NCI-H748 (cell line): ENCODE measurements at regions not wholly inside any gene's neighbourhood (a gene's known extent, or its start where the extent isn't known, plus 50 kb on each side); places are given as distances from the start of the nearest gene placed in this dataset.
"Not testable (repeated sequence)": the region's sequence is repeated elsewhere in the genome, so short reads cannot be mapped to it uniquely, and the experiment has no call there.

Source experiments
- DNase-seq: peaks from one replicate; lab custom pipeline; 2025; ENCODE audit not compliant: unreplicated experiment; lab: John Stamatoyannopoulos, UW

DNA sequence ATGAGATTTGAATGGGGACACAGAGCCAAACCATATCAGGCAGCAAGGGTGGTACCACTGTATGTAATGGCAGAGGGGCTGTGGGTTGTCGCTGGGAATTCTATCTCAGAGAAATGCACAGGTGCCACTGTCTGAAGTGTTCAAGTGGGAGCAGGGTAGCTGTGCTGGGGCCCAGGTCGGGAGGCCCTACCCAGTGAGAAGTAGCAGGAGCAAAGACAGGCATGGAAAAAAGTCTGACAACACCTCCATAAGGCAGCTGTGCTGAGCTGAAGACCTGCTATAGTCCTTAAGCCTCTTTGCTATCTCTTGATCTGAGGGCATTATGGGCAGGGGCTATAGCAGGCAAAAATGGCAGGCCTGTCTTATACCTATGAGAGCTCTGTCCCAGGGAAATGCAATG, 638.3 kb upstream of the TPTE start:
- DNase-seq, result not testable (repeated sequence)

DNA sequence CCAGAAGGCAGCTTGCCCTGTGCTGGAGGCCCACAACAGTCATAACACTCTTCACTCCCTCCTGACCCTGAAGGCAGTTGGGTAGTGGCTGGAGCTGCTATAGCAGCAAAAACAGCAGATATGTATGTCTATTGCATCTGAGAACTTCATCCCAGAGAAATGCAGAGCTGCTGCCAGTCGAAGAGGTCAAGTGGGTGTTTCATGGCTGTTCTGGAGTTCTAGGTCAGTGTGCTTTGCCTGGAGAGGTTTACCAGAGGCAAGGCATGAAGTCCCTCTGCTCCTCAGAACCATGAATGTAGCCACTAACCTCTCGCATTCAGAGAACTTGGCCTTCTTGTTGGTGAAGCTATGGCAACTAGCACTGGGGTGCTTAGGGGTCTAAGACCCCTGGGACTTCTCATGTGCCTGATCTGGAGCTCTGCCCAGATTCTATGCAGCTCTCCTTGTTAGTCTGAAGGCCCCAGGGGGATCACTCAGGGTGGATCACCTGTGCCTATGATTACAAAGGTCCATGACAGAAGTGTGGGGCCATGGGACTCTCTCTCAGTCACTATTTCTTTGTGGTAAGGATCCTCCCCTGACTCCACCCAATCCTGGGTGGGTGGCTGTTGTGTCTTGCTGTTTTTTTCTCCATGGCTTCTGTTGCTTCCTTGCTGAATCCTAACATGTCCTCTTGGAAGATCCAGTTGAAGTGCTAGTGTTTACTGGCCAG, 637.7 kb upstream of the TPTE start:
- DNase-seq, result not testable (repeated sequence)

DNA sequence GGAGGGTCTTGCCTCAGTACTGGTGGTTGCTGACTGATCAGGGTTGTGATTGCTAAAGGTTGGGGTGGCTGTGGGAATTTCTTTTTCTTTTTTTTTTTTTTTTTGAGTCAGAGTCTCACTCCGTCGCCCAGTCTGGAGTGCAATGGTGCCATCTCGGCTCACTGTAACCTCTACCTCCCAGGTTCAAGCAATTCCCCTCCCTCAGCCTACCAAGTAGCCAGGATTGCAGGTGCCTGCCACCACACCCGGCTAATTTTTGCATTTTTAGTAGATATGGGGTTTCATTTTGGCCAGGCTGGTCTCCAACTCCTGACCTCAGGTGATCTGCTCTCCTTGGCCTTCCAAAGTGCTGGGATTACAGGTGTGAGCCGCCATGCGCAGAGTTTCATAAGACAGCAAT, 632.9 kb upstream of the TPTE start:
- DNase-seq, result not testable (repeated sequence)

DNA sequence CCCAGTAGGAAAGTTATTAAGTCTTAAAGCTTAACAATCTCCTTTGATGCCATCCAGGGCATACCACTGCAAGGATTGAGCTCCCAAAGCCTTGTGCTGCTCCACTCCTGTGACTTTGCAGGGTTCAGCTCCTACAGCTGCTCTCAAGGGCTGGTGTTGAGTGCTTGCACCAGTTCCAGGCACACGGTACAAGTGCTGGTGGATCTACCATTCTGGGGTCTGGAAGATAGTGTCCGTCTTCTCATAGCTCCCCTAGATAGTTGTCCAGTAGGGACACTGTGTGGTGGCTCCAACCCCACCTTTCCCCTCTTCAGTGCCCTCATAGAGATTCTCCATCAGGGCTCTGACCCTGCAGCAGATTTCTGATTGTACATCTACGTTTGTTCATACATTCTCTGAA, 617.8 kb upstream of the TPTE start:
- not testable (repeated sequence) for DNase-seq

DNA sequence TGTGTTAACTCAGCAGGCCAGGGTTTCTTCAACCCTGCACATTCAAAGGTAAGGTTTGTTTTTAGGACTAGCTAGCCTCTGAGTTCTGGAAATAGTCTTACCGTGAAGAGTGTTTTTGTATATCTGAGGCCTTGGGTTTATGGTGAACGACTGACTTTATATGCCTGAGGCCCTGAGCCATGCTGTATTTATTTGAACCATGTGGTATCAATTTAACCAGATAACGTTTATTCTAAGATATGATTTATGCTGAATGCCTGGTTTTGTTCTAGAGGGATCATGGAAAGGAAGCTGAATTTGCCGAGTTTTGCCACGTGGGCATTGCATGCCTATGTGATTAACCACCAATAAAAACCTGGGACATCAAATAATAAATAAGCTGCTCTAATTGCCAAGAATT, 607.2 kb upstream of the TPTE start:
- not testable (repeated sequence) for DNase-seq

DNA sequence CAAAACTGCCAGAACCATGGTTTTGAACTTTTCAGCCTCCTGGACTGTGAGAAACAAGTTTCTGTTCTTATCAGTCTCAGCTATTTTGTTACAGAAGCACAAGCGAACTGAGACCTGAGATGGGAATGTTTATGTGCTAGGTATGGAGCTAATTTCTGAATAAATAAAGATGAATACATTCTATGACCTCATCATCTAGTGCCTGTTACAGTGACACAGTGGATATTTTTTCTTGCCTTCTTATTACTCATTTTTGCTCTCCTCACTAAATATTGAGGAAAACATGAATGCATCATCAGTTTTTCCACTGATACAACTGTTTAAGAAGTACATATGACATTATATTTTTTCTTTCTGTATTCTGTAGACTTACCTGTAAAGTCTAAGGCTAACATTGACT, 601.9 kb upstream of the TPTE start:
- not testable (repeated sequence) for DNase-seq

DNA sequence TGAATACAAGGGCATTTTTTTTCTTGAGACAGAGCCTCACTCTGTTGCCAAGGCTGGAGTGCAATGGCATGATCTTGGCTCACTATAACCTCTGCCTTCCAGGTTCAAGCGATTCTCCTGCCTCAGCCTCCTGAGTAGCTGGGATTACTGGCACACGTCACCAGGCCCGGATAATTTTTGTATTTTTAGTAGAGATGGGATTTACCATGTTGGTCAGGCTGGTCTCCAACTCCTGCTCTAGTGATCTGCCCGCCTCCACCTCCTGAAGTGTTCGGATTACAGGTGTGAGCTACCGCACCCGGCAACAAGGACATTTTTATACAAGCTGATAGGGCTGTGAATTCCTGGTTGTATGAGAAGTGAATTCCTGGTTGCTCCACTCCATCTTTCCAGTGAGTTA, 577.7 kb upstream of the TPTE start:
- not testable (repeated sequence) for DNase-seq

DNA sequence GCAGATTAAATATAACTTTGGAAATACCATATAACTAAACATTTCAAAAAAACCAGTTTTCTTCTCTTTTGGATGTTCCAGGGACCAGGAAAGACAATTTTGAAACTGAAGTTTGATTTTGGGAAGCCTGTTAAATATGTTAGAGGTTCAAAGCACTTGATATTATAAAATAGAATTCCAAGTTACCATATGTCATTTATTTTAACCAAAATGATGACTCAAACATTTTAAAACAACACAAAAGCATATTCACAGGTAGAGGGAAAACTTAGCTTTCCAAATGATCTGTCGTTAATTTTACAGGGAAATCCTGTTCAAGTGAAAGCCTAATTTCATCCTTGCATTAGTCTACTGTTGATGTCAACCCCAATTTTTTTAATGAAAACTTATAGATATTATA, 575.3 kb upstream of the TPTE start:
- DNase-seq, result not testable (repeated sequence)

DNA sequence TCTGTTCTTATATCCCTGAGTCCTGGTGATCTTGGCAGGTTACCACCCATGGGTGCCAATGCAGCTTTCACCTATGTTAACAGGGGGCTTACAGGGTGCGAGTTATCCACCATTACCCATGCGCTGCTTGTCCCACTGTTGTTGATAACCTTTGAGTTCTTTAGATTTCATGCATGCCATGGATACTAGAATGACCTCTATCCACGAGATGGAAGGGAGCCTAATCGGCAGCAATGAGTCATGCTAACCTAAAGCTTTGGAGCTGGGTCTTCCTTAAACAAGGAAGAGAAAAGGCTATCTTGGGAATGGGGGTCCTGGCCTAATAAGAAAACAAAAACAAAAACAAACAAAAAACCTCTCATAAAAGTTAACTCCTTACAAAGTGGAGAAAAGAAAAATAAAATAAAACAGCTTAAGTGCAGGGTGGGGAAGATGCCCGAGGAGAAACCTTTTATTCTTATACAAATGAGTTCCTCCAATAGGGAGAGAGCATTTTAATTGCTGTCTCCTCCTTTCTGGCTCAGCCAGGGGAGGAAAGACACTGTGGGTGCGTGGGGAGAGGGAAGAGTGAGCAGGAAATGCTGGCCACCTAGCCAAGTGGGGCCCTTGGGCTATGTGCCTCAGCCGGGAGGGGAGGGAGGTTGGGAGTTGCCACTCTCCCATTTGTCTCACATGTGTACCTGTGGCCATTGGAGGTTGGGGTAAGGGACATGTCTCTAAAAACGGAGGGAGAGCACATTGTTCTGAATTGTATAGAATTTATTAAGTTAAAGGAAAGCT, 571.7 kb upstream of the TPTE start:
- DNase-seq, result not testable (repeated sequence)

DNA sequence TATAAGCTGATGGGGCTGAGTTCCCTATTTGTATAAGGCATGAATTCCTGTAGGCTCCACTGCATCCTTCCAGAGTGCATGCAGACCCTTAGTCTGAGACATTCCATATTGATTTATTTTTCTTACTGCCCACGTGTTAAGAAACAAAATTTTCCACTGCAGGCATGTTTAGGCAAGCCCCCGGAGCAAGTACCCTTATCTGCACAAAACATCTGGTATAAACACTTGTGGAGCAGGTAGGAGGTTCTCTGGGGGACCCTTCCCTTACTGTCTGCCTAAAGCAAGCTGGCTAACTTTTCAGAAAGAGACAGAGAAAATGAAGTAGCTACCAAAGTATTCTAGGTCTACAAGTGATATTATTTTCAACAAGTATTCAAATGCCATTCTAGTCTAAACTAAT, 571.0 kb upstream of the TPTE start:
- not testable (repeated sequence) for DNase-seq

DNA sequence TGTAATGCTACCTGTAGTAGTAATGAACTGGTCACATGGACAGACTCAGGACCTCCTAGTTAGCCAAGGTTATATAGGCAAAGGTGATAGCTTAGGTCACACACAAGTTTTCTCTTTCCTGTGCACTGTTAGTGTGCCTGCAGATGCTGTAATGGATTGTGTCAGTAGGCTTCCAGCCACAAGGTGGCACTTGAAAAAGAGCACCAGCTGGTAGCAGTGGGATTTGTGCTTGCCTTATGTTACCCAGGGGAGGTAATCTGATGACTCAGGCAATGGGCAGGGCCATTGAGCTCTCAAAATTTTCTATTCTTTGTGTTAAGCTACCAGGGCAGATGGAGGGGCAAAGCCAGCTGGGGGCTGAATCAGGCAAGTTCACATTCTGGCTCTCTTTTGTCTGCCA, 562.6 kb upstream of the TPTE start:
- DNase-seq, result not testable (repeated sequence)

DNA sequence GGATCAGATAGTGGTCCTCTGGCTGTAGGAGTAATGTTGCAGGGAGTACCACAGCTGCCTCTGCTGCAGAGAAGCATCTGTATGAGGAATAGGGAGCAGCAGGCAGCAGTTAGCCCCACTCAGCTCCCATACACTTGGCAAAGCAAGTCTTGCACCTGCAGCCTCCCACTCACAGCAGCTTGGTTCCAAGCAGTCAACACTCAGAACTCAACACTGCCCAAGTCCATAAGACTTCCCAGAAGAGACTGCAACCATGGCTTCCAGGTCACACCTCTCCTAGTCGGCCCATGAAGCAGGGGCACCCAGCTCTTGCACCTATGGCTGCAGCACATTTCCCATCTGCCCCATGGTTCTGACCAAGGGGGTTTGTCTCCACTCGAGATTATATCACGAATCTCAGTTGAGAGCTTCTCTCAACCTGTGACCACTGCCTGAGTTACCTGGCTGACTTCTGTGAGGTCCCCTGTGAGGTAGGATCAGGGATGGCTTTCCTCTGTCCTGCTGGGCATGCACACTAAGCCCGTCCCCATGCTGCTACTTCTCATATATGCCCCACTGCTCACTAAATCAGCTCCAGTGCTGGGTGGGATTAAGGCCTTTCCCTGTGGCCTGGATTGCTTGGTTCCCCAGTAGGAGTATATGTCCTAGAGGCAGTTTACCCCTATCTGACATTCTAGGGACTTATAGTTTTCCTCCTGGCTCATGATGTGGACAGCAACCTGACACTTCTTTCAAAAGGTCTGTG, 562.0 kb upstream of the TPTE start:
- not testable (repeated sequence) for DNase-seq

DNA sequence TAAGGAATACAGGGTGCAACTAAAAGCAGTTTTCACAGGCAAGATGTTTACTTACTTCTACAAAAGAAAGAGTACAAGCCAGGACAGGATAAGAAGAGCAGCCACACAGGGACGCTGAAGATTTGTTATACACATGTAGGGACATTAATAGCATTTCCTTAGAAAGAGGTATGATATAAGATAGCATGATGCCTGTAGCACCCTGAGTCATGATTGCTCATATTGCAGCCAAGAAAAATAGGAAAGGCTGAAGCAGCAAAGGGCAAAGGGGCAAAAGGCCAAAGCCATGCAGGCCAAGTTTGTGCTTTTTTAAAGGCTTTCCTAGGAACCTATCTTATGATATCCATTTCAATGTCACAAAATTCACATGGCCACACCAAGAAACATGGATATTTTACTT, 552.0 kb upstream of the TPTE start:
- not testable (repeated sequence) for DNase-seq

DNA sequence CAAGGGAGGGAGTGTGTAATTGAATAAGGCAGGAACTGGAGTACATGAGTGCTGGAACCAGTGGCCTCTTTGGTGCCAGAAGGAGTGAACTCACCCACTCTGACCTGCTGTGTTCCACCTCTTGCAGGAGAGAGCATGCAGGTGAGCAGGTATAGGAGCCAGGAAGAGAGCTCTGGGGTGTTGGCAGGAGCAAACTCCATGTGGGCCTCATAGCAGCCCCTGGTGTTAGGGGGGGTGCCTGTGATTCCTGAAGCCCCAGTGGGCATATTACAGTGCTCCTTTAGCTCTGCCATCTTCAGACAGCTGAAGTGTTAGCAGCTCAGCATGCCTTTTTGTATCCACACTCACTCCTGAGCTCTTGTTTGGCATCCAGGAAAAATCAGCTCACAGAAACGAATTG, 549.4 kb upstream of the TPTE start:
- DNase-seq, result not testable (repeated sequence)

DNA sequence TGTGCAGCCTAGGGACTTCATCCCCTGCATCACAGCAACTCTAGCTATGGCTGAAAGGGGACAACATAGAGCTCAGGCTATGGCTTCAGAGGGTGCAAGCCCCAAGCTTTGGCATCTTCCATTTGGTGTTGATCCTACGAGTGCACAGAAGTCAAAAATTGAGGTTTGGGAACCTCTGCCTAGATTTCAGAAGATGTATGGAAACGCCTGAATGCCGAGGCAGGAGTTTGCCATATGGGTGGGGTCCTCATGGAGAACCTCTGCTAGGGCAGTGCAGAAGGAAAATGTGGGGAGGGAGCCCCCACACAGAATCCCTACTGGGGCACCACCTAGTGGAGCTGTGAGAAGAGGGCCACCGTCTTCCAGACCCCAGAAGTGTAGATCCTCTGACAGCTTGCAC, 543.0 kb upstream of the TPTE start:
- DNase-seq, result not testable (repeated sequence)

DNA sequence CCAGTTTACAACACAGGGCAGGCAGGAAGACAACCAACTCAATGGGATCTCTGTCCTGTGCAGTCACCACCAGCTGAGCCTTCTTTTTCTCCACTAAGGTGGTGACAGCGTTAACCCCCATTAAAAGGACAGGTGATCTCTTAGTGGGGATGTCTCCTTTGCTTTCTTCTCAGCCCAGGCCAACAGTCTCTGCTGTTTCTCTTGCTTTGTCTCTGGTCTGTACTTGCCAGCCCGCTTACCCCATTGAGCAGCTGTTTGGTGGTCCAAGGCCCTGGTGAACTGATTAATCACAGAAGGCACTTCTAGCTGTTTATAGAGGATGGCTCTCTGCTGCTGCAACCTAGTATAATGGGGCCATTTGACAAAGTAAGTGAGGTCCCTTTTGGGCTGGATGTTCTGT, 523.9 kb upstream of the TPTE start:
- not testable (repeated sequence) for DNase-seq

DNA sequence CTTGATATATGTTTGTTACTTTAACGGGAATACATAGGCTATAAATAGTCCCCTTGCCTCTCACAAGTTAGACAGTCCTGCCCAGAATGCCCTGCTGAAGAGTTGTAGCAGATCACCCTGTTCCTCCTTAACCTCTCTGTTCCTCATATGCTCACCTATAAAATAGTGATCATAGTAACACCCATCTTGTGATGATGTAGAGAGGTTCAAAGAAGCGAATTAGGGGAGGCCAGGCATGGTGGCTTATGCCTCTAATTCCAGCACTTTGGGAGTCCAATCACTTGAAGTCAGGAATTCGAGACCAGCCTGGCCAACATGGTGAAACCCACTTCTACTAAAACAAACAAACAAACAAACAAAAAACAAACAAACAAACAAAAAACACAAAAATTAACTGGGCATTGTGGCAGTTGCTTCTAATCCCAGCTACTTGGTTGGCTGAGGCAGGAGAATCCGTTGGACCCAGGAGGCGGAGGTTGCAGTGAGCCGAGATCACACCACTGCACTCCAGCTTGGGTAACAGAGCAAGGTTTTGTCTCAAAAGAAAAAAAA, 518.5 kb upstream of the TPTE start:
- not testable (repeated sequence) for DNase-seq

DNA sequence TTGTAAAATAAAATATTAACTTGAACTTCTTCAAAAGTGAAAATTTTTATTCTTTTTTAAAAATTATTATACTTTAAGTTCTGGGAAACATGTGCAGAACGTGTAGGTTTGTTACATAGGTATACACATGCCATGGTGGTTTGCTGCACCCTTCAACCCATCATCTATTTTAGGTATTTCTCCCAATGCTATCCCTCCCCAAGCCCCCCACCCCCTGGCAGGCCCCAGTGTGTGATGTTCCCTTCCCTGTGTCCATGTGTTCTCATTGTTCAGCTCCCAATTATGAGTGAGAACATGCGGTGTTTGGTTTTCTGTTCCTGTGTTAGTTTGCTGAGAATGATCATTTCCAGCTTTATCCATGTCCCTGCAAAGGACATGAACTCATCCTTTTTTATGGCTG, 515.6 kb upstream of the TPTE start:
- DNase-seq, result not testable (repeated sequence)

DNA sequence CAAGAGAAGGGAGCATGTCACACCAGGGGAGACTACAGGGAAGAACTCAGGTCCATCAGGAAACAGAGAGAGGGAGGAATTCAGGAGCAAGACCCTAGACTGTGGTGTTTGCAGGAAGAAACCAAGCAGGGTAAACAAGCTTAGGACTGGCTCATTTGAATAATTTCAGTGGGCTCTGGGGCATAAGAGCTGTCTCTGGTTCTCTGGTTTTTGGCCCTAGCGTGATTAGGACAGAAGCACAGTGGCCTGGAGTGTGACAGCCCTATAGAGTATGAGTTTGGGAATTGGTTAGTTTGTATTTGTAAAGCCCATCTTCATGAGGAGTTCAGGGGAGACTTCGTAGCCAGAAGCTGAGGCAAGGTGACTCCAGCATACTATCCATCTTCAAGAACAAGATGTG, 504.4 kb upstream of the TPTE start:
- not testable (repeated sequence) for DNase-seq

DNA sequence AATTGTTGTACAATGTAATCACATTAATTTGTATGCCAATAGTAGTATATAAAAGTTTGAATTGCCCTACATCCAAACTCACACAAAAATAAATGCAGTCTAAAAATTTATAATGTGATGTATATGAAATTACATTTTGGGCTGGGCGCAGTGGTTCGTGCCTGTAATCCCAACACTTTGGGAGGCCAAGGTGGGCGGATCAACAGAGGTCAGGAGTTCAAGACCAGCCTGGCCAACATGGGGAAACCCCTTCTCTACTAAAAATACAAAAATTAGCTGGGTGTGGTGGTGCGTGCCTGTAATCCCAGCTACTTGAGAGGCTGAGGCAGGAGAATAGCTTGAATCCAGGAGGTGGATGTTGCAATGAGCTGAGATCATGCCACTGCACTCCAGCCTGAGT, 503.6 kb upstream of the TPTE start:
- not testable (repeated sequence) for DNase-seq

DNA sequence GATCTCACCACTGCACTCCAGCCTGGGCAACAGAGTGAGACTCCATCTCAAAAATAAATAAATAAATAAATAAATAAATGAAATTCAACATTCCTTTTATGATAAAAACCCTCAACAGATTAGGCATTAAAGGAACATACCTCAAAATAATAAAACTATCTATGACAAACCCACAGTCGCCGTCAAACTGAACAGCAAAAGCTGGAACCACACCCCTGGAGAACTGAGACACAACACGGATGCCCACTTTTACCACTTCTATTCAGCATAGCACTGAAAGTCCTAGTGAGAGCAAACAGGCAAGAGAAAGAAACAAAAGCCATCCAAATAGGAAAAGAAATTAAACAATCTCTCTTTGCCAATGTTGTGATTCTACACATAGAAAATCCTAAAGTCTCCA, 499.9 kb upstream of the TPTE start:
- DNase-seq, result not testable (repeated sequence)
